Hippocampal formation (tissue), 2 donors: ENCODE measurements at regions not wholly inside any gene's neighbourhood (a gene's known extent, or its start where the extent isn't known, plus 50 kb on each side); places are given as distances from the start of the nearest gene placed in this dataset.

Experiments
- DNase-seq, 2 donors: peaks; one replicate each; lab custom pipeline; 2025; lab: John Stamatoyannopoulos, UW

DNA sequence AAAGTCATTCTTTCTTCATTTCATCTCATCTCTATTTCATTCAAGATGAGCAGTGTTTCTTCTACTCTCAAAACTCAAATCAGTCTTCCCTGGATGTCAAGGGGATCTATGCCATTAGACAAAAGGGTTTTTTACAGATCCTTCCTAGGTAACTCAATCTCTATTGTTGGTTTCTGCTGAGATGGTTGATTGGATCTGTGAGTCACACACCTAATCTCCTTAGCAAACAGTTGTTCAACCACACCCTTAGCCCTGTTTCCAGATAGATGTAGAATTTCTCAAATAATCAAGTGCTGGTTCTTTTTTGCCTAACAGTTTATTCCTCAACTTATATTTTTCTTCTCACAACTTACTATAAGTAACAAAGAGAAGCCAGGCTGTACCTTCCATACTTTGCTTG lies 200.5 kb downstream of the KDR start:
- DNase-seq = no peak

DNA sequence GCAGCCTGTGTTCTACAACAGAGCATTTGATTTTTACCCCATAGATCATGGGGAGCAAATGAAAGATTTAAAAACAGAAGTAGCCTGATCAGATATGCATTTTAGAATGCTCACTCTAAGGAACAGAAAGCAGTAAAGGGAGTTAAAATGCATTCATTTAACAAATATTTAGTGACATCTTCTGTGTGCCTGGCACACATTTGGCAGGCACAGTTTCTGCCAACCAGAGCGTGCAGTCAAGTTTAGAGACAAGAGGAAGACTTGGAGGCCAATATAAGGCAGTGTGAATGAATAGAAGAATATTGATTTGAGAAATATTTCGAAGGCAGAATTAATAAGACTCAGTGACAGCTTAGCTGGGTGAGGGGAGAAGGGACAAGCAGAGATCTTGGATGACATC lies 210.1 kb downstream of the KDR start:
- DNase-seq = no peak

GRCh38 chr4:54914781-54915180 lies 210.6 kb downstream of the KDR start:
- no peak for DNase-seq

DNA sequence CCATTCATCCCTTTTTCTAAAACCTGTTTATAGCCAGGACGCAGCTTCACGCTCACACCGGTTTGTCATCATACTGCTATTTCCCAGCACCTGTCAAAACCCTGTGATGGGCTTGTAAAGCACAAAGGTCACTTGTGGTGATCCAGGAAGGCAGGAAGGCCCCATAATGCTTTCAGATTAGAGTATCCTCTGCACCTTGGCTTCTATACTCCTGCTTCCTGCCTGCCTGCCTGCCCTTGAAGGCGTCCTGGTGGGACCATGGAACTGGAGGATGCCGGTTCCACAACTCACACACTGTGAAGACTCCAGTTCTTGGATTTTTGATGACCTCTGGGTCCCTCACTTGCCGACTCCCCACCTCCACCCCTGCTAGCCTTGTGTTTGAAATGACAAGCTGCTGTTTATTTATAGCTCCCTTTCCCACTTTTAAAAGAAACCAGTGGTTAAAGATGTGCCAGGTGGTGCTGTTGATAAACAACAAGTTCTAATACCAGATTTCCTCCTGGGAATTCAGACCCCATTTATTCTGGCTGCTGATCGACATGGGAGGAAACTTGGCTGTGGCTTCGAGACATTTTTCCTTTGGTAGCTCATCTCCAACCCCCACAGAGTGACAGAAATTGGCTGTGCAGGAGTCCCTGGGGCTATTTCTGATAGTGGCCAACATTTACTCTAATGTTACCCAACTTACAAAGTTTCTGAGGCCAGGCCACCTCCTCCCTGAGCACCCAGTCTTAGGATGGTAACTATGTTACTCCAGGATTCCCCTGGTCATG lies 211.5 kb downstream of the KDR start:
- DNase-seq = no peak

DNA sequence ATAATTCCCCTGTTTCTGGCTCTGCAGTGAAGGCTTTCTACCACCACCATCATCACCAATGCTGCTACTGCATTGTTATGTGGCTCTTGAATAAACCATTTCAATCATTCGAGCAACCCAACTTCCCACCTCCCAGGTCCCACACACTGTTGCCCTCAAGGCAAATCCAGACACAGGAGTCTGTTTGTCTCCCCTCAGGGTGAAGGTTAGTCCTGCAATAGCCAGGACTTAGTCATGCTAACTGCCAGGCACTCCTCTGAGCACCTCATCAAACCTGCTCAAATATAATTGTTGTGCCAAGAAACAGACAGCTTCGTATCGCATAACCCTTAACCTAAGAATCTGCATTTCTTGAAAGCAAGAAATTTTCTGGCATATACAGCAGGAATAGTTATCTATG lies 213.2 kb downstream of the KDR start:
- no peak for DNase-seq

GRCh38 chr4:54909961-54910360 lies 215.4 kb downstream of the KDR start:
- no peak for DNase-seq

DNA sequence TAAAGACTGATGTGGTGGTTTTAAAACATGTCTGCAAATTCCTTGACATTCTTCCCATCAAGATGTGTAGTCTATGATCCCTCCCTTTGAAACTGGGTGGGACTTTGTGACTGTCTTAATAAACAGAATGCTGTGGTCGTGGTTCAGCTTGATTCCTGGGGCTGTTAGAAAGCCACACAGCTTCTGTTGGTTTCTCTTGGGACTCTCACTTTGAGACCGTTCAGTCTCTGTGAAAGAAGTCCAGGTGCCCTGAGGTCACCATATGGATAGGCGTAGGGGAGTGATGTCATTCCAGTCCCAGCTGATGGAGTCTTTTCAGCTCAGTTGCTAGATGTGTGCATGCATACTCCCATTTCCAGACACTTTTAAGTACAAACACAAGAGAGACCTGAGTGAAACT lies 216.6 kb downstream of the KDR start:
- DNase-seq = no peak

GRCh38 chr4:54904953-54905352 lies 220.4 kb downstream of the KDR start:
- DNase-seq = no peak

DNA sequence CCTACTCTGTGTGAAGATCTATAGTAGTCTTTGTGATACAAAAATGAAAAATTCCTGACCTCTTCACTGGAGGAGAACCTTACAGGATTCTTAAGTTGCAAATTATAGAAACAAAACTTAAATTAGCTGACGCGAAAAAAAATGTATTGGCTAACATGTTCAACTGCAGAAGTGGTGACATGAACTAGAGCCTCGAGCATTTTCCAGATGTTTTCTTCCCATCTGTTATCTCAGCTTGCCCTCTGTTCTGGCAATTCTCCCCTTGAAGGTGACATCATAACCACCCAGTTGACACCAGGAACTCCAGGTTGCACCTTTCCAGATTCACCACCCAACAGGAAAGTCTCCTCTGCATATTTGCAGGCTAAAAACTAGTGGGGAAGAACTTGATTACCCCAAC lies 222.4 kb downstream of the KDR start:
- DNase-seq = no peak

- DNase-seq = no peak
Observed at GRCh38 chr4:54902271-54902670, 223.1 kb downstream of the KDR start.

DNA sequence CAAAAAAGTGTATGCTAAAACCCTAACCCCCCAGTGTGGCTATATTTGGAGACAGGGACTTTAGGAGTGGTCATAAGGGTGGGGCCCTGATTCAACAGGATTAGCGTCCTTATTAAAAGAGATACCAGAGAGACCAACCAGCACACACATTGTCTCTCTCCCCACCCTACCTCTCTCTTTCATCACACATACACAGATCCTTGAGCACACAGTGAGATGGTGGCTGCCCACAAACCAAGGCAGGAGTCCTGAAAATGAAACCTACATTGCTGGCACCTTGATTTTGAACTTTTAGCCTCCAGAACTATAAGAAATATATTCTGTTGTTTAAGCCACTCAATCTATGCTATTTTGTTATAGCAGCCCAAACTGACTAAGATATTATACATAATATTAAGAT lies 224.2 kb downstream of the KDR start:
- no peak for DNase-seq

GRCh38 chr4:54898656-54899340 lies 226.6 kb downstream of the KDR start:
- no peak for DNase-seq

DNA sequence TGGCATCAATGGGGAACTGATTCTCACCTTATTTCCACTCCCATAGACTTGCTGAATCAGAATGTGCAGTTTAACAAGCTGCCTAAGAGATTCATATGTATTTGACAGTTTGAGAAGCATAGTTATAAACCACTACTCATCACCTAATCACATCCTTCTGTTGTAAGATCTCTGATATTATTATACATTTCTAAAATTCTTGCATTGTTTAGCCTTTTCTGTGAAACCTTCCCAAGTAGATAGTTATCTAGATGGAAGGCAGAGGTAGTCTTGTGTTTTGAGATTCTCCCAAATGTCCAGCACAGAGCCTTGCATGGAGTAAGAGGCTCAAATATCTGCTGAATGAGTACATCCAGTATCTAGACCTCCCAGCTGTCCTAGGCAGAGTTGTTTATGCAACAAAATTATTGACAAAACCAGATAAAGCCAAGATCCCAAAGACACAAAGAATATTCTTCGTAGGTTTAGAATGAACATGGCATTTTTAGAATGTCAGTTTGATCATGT lies 227.3 kb downstream of the KDR start:
- no peak for DNase-seq

- DNase-seq = no peak
Observed at GRCh38 chr4:54897590-54897989, 227.8 kb downstream of the KDR start.

GRCh38 chr4:54882616-54883015 lies 224.9 kb downstream of the KIT start:
- no peak for DNase-seq

DNA sequence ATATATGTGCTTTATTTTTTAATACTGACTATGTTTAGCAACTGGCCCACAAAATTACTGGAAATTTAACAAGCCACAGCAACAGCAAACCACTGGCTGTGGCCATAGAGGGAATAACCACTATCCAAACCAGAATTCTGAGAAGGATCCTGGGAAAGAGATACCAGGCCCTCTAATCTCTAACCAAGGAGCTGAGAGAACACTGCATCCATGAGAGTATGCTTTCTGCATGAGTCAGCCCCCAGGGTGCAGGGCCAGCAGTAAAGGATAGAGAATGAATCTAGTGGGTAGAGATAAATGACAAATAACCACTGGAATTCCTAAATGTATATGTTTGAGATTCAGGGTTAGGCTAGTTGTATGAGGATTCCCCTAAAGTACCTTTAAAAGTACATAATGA lies 221.8 kb downstream of the KIT start:
- no peak for DNase-seq

DNA sequence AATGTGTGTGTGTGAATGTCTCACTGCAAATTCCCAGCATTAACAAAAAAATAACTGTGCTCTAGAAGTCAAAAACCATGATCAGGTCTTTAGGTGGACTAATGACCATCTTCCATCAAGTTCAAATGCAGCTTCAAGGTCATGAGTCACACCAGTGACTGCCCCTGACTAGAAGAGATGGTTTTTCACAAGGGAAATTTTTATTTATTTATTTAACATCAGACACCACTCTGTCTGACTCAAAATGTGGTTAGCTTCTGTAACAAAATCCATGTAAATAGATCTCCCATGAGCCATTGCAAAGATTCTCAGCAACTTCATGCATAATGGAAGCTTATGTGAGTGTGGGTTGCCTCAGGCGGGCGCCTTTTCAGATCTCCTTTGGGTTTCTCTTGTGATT lies 219.2 kb downstream of the KIT start:
- DNase-seq = no peak

- DNase-seq = no peak
Observed at GRCh38 chr4:54872261-54872660, 214.5 kb downstream of the KIT start.

DNA sequence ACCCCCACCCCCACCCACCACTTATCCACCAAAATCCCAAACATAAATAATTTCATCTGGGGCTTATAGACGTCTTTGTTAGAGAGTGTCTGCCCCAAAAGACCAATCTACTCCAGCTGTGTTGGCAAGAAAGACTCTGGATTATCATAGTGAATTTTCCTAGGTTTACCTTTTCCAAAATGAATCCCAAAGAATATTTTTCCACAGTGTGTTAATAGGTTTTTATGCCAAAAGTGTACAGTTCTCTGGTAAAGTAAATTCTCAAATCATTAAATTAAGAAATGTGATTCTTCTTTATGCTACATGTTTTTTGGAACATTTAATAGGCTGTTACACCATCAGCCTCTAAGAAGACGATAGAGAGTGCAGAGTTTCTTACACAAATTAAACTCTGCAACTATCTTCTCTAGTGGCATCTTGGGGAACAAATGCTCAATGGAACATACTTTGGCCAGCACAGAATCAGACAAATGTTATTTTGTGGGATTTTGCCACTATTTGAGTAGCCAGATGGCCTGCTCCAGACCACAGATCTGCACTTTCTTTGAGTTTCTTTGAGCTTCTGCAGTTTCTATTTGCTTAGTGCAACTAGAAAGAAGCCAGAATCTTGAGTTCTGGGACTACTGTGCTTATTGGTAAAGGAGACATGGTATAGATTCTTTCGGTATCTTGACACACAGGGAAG lies 206.0 kb downstream of the KIT start:
- DNase-seq = no peak

DNA sequence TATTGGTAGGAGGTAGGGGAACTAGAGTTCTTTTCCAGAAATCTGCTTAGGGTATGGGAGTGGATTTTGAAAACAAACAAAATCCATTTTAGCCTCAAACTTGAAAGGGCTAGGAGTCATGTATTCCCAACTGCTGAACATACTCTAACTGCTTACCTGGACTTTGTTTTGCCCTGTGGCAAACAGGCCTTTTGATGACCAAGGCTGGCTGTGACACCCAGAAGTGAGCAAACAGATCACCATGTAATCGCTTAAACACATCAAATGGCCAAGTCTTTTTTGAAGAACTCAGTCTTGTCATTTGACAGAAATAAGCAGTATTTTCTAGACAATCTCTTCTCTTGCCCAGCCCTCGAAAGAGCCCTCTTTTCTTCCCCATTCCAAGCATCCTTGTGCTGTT lies 203.4 kb downstream of the KIT start:
- no peak for DNase-seq

DNA sequence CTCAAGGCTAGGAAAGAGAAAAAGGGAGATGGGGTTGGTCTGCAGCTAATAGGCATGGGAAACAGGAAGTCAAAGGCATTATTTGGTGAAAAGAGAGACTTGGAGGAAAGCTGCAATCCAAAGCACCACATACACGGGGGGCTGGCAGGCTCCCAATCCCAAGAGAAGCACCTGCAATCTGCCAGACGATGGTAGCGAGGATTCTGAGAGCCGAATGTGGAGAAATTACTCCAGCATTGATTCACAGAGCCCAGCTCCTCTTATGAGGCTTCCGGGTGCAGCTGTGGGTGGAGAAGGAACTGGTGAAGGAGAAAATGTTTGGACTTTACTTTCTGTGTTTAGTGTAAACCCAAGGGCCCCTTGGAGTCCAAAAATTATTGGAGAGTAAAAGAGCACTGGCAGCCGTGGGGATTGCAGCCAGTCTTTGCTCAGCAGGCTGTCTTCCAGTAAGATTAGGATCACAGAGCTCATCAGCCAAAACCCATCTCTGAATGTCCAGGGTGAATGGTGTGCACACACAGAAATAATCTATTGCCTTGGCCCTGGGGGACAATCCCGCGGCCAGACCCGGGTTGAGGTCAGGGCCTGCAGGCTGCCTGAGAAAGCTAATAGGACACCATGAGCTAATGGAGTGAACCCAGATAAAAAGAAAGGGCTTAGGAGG lies 197.6 kb downstream of the KIT start:
- no peak for DNase-seq

GRCh38 chr4:54852602-54853001 lies 194.8 kb downstream of the KIT start:
- DNase-seq = no peak
